Neural cell (in vitro differentiated cells): ENCODE measurements at regions not wholly inside any gene's neighbourhood (a gene's known extent, or its start where the extent isn't known, plus 50 kb on each side); places are given as distances from the start of the nearest gene placed in this dataset.

Experiments
- CTCF ChIP-seq: fragments of 450-650 bp; IDR thresholded peaks from 2 replicates; pipeline ENCODE4 v1.5.1; 2014; ENCODE audit warnings: antibody characterized with exemption, mild to moderate bottlenecking, moderate library complexity; ENCODE audit not compliant: poor library complexity, severe bottlenecking
- EZH2 ChIP-seq: fragments of 200-600, 300-800 bp; shearing (Covaris generic), sonication (generic); IDR thresholded peaks from 2 replicates; pipeline ENCODE4 v1.6.1; 2014; ENCODE audit warnings: antibody characterized with exemption, low read length, borderline replicate concordance, mild to moderate bottlenecking; ENCODE audit not compliant: insufficient read depth, poor library complexity, severe bottlenecking
- POLR2AphosphoS5 ChIP-seq: IDR thresholded peaks from 2 replicates; pipeline ENCODE4 v1.6.1; 2012
- SMC3 ChIP-seq: fragments of 450-650 bp; conservative IDR thresholded peaks from 2 replicates; pipeline ENCODE4 v1.6.1; 2014; ENCODE audit warnings: antibody characterized with exemption, mild to moderate bottlenecking, moderate library complexity; ENCODE audit not compliant: poor library complexity

- TF ChIP-seq CTCF (no peak), EZH2 (no peak), SMC3 (no peak), POLR2AphosphoS5 (no peak)
These were observed 80.0 kb upstream of the NTRK2 start for GRCh38 chr9:84589542-84589941.
